ENCODE measurements at regions not wholly inside any gene's neighbourhood (a gene's known extent, or its start where the extent isn't known, plus 50 kb on each side); places are given as distances from the start of the nearest gene placed in this dataset.

GRCh38 chr16:65988024-65988595, 378.4 kb upstream of the CDH5 start:
- H3K4me3 ChIP-seq (ENCODE audit: low read depth, low read length): no peak overlapping the region
- DNase-seq (ENCODE audit: low read depth): no peak

GRCh38 chr16:65984296-65984695, 382.2 kb upstream of the CDH5 start:
- no peak for DNase-seq (ENCODE audit: low read depth)
- no peak for TF ChIP-seq CTCF (IDR thresholded peaks at IDR 0.05; ENCODE audit: control insufficient read depth, extremely low read depth, insufficient read depth)
- H3K4me3 ChIP-seq (ENCODE audit: low read depth, low read length): no peak overlapping the region

More at GRCh38 chr16:65988024-65988595, 378.4 kb upstream of the CDH5 start:
- no peak for TF ChIP-seq CTCF (IDR thresholded peaks at IDR 0.05; ENCODE audit: control insufficient read depth, extremely low read depth, insufficient read depth)

- DNase-seq (ENCODE audit: low read depth): peak; percentile 19
- no peak overlapping the region for H3K4me3 ChIP-seq (ENCODE audit: low read depth, low read length)
- TF ChIP-seq CTCF (IDR thresholded peaks at IDR 0.05; ENCODE audit: control insufficient read depth, extremely low read depth, insufficient read depth): no peak
Observed at GRCh38 chr16:65981057-65981456, 385.4 kb upstream of the CDH5 start.

- DNase-seq (ENCODE audit: low read depth): no peak
- H3K4me3 ChIP-seq (ENCODE audit: low read depth, low read length): no peak overlapping the region
- TF ChIP-seq CTCF (IDR thresholded peaks at IDR 0.05; ENCODE audit: control insufficient read depth, extremely low read depth, insufficient read depth): no peak
Observed at GRCh38 chr16:65975049-65975708, 391.3 kb upstream of the CDH5 start.

GRCh38 chr16:65967376-65967775, 399.1 kb upstream of the CDH5 start:
- H3K4me3 ChIP-seq (ENCODE audit: low read depth, low read length): no peak overlapping the region
- TF ChIP-seq CTCF (IDR thresholded peaks at IDR 0.05; ENCODE audit: control insufficient read depth, extremely low read depth, insufficient read depth): no peak
- DNase-seq (ENCODE audit: low read depth): no peak

- no peak for TF ChIP-seq CTCF (IDR thresholded peaks at IDR 0.05; ENCODE audit: control insufficient read depth, extremely low read depth, insufficient read depth)
- DNase-seq (ENCODE audit: low read depth): peak; percentile 34
- H3K4me3 ChIP-seq (ENCODE audit: low read depth, low read length): no peak overlapping the region
Observed at GRCh38 chr16:65965628-65966027, 400.9 kb upstream of the CDH5 start.

GRCh38 chr16:65964752-65965151, 401.7 kb upstream of the CDH5 start:
- TF ChIP-seq CTCF (IDR thresholded peaks at IDR 0.05; ENCODE audit: control insufficient read depth, extremely low read depth, insufficient read depth): no peak
- DNase-seq (ENCODE audit: low read depth): no peak
- H3K4me3 ChIP-seq (ENCODE audit: low read depth, low read length): no peak overlapping the region
